Fibroblast of lung (primary cell): ENCODE measurements at regions not wholly inside any gene's neighbourhood (a gene's known extent, or its start where the extent isn't known, plus 50 kb on each side); places are given as distances from the start of the nearest gene placed in this dataset.

Experiments used
- DNase-seq, 2 donors: peaks; one replicate each; pipeline versions ENCODE4 v3.0.0 to v3.0.0-alpha.2; 2010; ENCODE audit warnings: low read depth in 2 of 2
- H2AFZ ChIP-seq: 2 replicates; pipeline ENCODE4 v1.5.1; 2012; ENCODE audit warnings: low read length, control low read depth, inconsistent platforms
- H3K27ac ChIP-seq: 2 replicates; pipeline ENCODE4 v1.5.1; 2011; ENCODE audit warnings: low read length, control low read depth; ENCODE audit not compliant: insufficient read depth
- H3K27me3 ChIP-seq: 2 replicates; pipeline ENCODE4 v1.5.1; 2011; ENCODE audit warnings: mild to moderate bottlenecking, low read length; ENCODE audit not compliant: control insufficient read depth, insufficient read depth
- H3K36me3 ChIP-seq: 2 replicates; pipeline ENCODE4 v1.5.1; 2011; ENCODE audit warnings: low read length; ENCODE audit not compliant: control insufficient read depth, insufficient read depth
- H3K4me1 ChIP-seq: 2 replicates; pipeline ENCODE4 v1.5.1; 2011; ENCODE audit warnings: low read length; ENCODE audit not compliant: control insufficient read depth, insufficient read depth; ENCODE audit errors: extremely low read depth
- H3K4me2 ChIP-seq: 2 replicates; pipeline ENCODE4 v1.5.1; 2011; ENCODE audit warnings: low read length, control low read depth; ENCODE audit not compliant: insufficient read depth; ENCODE audit errors: extremely low read depth
- H3K4me3 ChIP-seq, 4 experiments: fragments of 200-600 bp in 1 of 4; sonication (generic) in 1 of 4; replicated peaks in 1 of 4; 2 replicates each; pipeline ENCODE4 v1.5.1; 2011 to 2016; ENCODE audit warnings: low read length in 4 of 4, low read depth in 3 of 4, mild to moderate bottlenecking in 3 of 4, control low read depth in 2 of 4, inconsistent platforms in 1 of 4, mixed read lengths in 1 of 4; ENCODE audit not compliant: insufficient read depth in 1 of 4; ENCODE audit errors: control extremely low read depth in 1 of 4
- H3K79me2 ChIP-seq: 2 replicates; pipeline ENCODE4 v1.5.1; 2012; ENCODE audit warnings: mild to moderate bottlenecking, low read length, inconsistent platforms; ENCODE audit not compliant: control insufficient read depth, insufficient read depth
- H3K9ac ChIP-seq: 2 replicates; pipeline ENCODE4 v1.5.1; 2011; ENCODE audit warnings: mild to moderate bottlenecking, low read length, control low read depth; ENCODE audit not compliant: insufficient read depth
- H3K9me3 ChIP-seq: 2 replicates; pipeline ENCODE4 v1.5.1; 2012; ENCODE audit warnings: low read depth, low read length; ENCODE audit not compliant: control insufficient read depth, insufficient read depth
- H4K20me1 ChIP-seq: 2 replicates; pipeline ENCODE4 v1.5.1; 2011; ENCODE audit warnings: low read length; ENCODE audit not compliant: control insufficient read depth, insufficient read depth; ENCODE audit errors: extremely low read depth
- EZH2 ChIP-seq: IDR thresholded peaks from 2 replicates; pipeline ENCODE4 v1.5.1; 2012; ENCODE audit warnings: low read length, control low read depth, mild to moderate bottlenecking; ENCODE audit errors: missing control alignments
- TF ChIP-seq, protein P1 (sequence below), 2 donors: IDR thresholded peaks in 1 of 2; conservative IDR thresholded peaks in 1 of 2; 1 replicate in 1 of 2; 2 replicates in 1 of 2; pipeline ENCODE4 v1.5.1; 2011 to 2012; ENCODE audit warnings: low read length in 2 of 2, control low read depth in 1 of 2, inconsistent platforms in 1 of 2, low read depth in 1 of 2, mild to moderate bottlenecking in 1 of 2

DNA sequence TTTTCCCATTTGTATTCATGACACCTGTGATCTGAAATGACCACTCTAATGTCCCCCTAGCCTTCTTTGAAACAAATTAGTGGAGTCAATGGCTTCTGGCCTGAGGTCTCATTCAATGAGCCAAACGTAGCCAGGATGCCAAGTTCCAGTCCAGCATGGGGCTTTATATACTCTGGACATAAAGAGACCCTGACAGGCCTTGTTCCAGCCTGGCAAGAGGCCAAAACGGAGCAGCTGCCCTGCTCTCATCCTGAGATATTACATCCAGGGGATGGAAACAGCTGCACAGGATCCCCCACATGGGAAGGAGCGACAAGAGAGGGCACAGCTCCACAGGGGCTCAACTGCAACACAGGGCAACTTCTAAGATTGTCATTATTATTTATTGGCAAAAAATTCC is 437.8 kb downstream of the CDH26 start:
- no peak overlapping the region for H3K27ac ChIP-seq
- DNase-seq = no peak
- no peaks in the 10 kb centered on the region for H3K9me3 ChIP-seq
- no peaks in the 10 kb centered on the region for H3K79me2 ChIP-seq
- H4K20me1 ChIP-seq = no peaks in the 10 kb centered on the region
- H2AFZ ChIP-seq = no peak overlapping the region
- H3K36me3 ChIP-seq = no peaks in the 10 kb centered on the region
- H3K4me1 ChIP-seq = no peaks in the 10 kb centered on the region
- no peak for TF ChIP-seq EZH2
- TF ChIP-seq, protein P1, sequence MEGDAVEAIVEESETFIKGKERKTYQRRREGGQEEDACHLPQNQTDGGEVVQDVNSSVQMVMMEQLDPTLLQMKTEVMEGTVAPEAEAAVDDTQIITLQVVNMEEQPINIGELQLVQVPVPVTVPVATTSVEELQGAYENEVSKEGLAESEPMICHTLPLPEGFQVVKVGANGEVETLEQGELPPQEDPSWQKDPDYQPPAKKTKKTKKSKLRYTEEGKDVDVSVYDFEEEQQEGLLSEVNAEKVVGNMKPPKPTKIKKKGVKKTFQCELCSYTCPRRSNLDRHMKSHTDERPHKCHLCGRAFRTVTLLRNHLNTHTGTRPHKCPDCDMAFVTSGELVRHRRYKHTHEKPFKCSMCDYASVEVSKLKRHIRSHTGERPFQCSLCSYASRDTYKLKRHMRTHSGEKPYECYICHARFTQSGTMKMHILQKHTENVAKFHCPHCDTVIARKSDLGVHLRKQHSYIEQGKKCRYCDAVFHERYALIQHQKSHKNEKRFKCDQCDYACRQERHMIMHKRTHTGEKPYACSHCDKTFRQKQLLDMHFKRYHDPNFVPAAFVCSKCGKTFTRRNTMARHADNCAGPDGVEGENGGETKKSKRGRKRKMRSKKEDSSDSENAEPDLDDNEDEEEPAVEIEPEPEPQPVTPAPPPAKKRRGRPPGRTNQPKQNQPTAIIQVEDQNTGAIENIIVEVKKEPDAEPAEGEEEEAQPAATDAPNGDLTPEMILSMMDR (conservative IDR thresholded peaks at IDR 0.05 in 1 of 2, IDR thresholded peaks at IDR 0.05 in 1 of 2; ENCODE audit: low read depth in 1 of 2, low read length in 2 of 2) = no peak
- no peak overlapping the region for H3K9ac ChIP-seq
- H3K4me2 ChIP-seq = no peak overlapping the region
- no peaks in the 10 kb centered on the region for H3K27me3 ChIP-seq
- no peak overlapping the region for H3K4me3 ChIP-seq

DNA sequence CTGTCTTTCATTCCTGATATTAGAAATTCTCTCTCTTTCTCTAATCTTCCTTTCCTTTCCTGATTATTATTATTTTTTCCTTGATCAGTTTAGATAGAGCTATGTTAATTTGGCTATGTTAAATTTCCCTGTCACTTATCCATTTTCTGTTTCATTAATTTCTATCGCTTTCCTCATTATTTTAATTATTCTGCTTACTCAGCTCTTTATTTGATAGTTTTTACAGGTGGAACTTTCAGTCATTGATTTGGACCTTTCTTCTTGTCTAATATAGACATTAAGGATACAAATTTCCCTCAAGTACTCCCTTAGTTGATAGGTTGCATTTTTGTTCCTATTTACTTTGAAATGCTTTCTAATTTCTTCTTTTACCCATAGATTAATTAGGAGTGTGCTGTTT is 442.3 kb downstream of the CDH26 start:
- no peak for DNase-seq
- Histone ChIP-seq H3K36me3 (no peaks in the 10 kb centered on the region), H4K20me1 (no peaks in the 10 kb centered on the region), H3K9me3 (no peaks in the 10 kb centered on the region), H3K9ac (no peak overlapping the region), H3K79me2 (no peaks in the 10 kb centered on the region), H2AFZ (no peak overlapping the region), H3K27me3 (no peaks in the 10 kb centered on the region), H3K4me1 (no peaks in the 10 kb centered on the region), H3K4me3 (no peak overlapping the region), H3K27ac (no peak overlapping the region), H3K4me2 (no peak overlapping the region)
- TF ChIP-seq, protein P1 (conservative IDR thresholded peaks at IDR 0.05 in 1 of 2, IDR thresholded peaks at IDR 0.05 in 1 of 2; ENCODE audit: low read depth in 1 of 2, low read length in 2 of 2) = no peak
- no peak for TF ChIP-seq EZH2

DNA sequence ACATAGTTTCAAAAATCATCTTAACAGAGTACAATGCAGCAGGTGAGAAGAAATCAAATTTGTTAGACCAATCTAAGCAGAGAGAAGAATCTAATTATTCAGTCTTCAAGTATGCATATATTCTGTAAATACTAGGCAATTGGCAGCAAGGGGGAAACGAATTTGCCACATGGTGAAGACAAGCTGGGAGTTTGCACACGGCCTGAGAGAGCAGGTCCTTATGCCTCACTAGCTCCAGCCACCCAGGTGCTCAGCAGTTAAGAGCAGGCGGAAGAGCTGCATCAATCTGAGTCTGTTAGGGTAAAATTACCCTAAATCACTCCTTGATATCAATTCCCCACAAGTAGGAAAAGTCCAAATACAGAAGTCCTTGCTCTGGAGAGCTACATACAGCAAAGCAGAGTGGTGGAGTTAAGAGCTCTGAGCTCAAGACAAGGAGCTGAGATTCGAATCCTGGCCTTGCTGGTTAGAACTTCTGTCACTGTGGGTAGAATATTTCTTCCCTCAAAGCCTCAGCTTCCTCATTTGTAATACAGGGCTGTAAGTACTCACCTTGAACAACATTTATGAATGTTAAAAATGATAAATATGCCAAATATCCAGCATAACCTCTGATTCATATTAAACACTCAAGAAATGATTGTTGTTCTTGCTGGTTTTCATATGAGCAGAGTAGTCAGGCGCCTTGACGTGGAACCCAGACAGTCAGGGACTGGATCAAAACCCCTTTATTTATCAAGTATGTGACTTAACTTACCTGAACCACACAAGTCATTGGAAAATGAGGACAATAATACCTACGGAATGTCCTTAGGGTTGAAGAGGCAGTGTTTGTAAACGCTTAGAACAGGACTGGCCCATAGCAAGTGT is 444.2 kb downstream of the CDH26 start:
- no peak for DNase-seq
- no peaks in the 10 kb centered on the region for H3K79me2 ChIP-seq
- H3K4me2 ChIP-seq = no peak overlapping the region
- H4K20me1 ChIP-seq = no peaks in the 10 kb centered on the region
- no peaks in the 10 kb centered on the region for H3K9me3 ChIP-seq
- H3K27me3 ChIP-seq = no peaks in the 10 kb centered on the region
- H3K27ac ChIP-seq = no peak overlapping the region
- H3K36me3 ChIP-seq = no peaks in the 10 kb centered on the region
- H3K4me3 ChIP-seq = no peak overlapping the region
- H3K4me1 ChIP-seq = no peaks in the 10 kb centered on the region
- TF ChIP-seq, protein P1 (conservative IDR thresholded peaks at IDR 0.05 in 1 of 2, IDR thresholded peaks at IDR 0.05 in 1 of 2; ENCODE audit: low read depth in 1 of 2, low read length in 2 of 2) = no peak
- TF ChIP-seq EZH2 = no peak
- H3K9ac ChIP-seq = no peak overlapping the region
- H2AFZ ChIP-seq = no peak overlapping the region
